Activated CD4-positive, alpha-beta T cell treated with anti-CD3 and anti-CD28 coated beads, Interleukin-2, amount 50 U/mL, for 4 hours (primary cell): ENCODE measurements at regions not wholly inside any gene's neighbourhood (a gene's known extent, or its start where the extent isn't known, plus 50 kb on each side); places are given as distances from the start of the nearest gene placed in this dataset.
"Not testable (repeated sequence)": the region's sequence is repeated elsewhere in the genome, so short reads cannot be mapped to it uniquely, and the experiment has no call there.

Experiments
- DNase-seq, 2 experiments: peaks; one replicate each; pipeline ENCODE4 v3.0.0-alpha.2; 2020

DNA sequence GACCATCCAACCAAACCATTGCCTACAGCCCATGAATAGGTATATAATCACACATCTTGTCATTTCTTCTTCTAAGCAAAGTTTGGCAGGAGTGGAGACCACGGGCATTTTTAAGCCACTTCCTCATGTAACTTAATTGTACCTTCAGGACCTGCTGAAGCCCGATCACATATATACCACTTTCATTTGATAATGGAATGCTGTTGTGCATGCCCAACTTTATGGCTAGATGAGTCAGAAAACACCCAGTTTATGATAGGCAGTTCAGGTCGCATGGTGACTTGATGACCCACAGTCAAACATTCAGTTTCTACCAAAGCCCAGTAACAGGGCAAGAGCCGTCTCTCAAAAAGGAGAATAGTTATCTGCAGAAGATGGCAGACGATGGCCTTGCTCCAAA is 2295.0 kb upstream of the ACO1 start:
- no peak for DNase-seq

GRCh38 chr9:30103647-30104394 is 2280.6 kb upstream of the ACO1 start:
- DNase-seq: no peak

DNA sequence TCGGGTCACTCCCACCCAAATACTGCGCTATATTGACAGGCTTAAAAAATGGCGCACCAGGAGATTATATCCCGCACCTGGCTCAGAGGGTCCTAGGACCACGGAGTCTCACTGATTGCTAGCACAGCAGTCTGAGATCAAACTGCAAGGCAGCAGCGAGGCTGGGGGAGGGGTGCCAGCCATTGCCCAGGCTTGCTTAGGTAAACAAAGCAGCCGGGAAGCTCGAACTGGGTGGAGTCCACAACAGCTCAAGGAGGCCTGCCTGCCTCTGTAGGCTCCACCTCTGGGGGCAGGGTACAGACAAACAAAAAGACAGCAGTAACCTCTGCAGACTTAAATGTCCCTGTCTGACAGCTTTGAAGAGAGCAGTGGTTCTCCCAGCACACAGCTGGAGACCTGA is 2277.3 kb upstream of the ACO1 start:
- DNase-seq: not testable (repeated sequence)

DNA sequence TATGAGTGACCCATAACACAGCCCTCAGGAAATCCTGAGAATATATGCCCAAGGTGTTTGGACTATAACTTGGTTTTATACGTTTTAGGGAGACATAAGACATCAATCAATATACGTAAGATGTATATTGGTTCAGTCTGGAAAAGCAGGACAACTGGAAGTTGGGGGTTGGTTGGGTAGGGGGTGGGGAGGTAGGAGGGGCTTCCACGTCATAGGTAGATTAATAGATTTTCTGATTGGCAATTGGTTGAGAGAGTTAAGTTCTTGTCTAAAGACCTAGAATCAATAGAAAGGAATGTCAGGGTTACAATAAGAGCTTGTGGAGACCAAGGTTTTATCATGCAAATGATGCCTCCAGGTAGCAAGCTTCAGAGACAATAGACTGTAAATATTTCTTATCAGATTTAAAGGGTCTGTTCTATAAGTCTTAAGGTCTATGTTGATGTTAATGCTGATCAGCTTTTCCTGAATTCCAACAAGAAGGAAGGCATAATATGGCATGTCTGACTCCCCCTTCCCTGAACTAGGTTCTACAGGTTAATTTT is 2267.7 kb upstream of the ACO1 start:
- no peak for DNase-seq

GRCh38 chr9:30120666-30121065 is 2263.8 kb upstream of the ACO1 start:
- DNase-seq: no peak

- no peak for DNase-seq
These were observed 2262.8 kb upstream of the ACO1 start for GRCh38 chr9:30121611-30122010.

GRCh38 chr9:30125881-30126280 is 2258.6 kb upstream of the ACO1 start:
- DNase-seq: no peak

DNA sequence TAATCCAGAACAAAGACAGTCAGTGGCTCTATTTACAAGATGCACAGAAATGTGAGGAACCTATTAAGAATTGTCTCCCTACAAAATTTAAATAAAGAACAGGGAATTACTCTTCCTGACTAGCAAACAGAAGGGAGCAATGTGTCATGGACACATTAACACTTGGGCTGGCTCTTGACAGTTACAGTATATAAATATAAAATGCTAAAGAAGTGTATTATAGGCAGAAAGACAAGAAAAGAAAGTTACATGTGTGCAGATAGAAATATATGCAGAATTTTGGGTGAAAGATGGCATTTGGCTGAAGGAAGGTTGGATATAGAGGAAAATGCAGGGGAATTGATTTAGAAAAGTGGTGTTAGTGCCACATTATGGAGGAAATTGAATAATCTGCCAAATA is 2257.1 kb upstream of the ACO1 start:
- DNase-seq: no peak

DNA sequence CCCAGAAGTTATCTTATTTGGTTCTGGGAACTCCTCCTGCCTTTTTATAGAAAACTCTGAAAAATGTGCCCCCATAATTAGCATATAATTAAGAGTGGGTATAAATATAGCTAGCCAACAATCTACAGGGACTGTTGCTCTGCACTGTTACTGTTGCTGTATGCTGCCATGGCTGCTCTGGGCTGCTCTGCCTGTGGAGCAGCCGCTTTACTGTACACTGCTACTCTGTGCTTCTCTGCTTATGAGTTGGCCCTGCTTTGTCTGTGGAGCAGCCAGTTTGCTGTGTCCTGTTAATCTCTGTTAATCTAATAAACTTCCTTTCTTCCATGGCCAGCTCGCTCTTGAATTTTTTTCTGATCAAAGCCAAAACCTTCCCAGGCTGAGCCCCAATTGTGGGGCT is 2244.0 kb upstream of the ACO1 start:
- DNase-seq: no peak

DNA sequence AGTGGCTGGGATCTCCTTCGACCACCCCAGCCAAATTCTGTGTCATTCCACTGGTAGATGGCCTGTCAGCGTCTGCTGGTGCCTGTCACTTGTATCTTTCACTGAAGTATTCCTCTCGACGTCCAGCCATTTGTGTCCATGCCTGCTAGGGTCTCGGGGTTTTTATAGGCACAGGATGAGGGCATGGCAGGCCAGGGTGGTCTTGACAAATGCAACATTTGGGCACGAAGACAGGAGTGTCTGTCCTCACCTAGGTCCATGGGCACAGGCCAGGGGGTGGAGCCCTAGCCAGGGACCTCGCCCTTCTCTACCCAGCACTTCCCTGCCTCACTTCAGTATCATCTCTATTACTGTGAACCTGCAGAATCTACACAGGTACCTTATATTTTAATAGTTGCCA is 2223.9 kb upstream of the ACO1 start:
- no peak for DNase-seq

DNA sequence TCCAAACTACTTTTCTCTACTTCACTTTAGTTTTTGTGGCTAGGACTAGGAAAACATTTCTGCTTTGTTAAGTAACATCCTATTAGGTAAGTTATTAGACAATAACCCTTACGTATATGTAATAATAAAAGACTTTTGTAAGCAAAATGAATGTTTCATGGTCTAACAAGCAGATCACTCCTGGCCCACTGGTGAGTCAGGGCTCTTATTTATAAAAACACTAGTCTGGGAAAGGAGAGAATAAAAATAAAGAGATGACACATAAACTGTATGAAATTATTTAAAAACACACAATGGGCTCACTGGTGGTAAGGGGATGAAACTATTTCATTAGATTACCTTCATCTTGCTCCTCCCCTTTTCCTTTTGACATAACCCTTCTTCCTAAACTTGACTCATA is 2212.2 kb upstream of the ACO1 start:
- no peak for DNase-seq

DNA sequence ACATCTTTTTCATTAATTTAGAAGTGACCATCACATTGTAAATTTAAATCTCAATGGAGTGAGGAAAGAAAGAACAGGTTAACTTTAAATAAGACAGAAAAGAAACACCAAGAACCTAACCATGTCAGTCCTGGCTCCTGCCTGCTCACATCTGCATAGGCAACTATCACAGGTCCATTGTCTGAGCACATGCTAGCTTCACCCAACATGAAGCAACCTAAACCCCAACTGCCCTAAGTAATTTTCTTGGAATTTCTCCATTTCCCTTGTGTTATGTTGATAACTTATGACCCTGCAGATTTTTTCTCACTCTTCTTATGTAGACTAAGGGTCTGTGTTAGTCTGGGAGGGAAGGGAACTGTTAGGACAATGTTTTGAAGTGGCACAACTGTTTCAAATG is 2205.8 kb upstream of the ACO1 start:
- DNase-seq: no peak

DNA sequence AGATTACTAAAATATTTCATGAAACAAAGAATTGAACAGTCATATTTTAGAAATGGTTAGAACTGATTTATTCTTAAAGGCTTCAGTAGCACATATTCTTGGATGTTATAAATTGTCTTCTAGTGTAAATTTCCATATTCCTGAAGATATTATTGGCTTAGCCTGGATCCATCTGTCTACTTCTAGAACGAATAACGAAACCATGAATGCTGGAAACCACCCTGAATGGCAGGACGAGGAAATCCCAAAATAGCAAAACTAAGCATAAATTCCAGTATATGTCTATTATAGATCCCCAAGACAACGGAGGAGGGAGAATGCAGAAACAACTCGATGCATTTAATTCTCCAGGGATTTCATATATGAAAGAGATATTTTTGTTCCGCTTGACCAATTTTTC is 2191.0 kb upstream of the ACO1 start:
- no peak for DNase-seq

- no peak for DNase-seq
These were observed 2187.5 kb upstream of the ACO1 start for GRCh38 chr9:30196941-30197340.

DNA sequence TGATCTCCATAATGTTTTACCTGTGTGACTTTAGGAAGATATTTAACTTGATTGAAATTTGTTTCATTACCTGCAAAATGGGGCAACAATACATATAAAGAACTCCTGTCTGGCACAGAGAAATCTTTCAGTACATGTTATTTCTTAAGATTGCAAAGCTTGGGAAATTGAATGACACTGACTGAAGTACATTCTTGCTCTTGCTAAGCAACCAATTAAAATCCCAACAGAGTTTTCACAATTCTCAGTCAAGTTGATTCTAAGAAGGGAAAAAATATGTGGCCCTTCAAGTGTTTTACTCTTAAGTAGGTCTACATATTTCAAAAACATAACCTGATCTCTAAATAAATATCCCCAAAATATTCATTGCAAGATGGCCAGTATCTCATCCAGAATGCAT is 2187.0 kb upstream of the ACO1 start:
- no peak for DNase-seq

- DNase-seq: no peak
These were observed 2186.5 kb upstream of the ACO1 start for GRCh38 chr9:30197954-30198353.

- DNase-seq: no peak
These were observed 2185.8 kb upstream of the ACO1 start for GRCh38 chr9:30198463-30199309.

DNA sequence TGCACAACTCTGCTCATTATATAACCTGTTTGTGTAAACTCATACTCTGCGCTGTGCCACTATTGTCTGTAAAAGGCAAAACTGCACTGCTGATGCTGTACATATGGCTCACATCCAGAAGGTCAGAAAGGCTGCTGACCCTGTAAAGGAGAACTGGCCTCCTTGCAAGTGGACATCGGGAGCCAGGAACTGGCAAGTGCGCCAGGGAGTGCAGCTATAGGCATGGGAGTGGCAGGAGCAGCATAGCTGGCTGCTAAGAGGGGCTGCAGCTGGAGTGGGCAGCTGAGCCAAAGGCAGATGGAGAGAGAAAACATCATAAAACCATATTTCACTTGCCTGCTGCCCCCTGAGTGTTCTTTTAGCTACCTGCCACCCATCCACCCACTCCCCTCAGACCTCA is 2183.4 kb upstream of the ACO1 start:
- no peak for DNase-seq

- no peak for DNase-seq
These were observed 2149.4 kb upstream of the ACO1 start for GRCh38 chr9:30235068-30235467.

- DNase-seq: no peak
These were observed 2148.9 kb upstream of the ACO1 start for GRCh38 chr9:30235564-30235963.

GRCh38 chr9:30239878-30240277 is 2144.6 kb upstream of the ACO1 start:
- DNase-seq: no peak

DNA sequence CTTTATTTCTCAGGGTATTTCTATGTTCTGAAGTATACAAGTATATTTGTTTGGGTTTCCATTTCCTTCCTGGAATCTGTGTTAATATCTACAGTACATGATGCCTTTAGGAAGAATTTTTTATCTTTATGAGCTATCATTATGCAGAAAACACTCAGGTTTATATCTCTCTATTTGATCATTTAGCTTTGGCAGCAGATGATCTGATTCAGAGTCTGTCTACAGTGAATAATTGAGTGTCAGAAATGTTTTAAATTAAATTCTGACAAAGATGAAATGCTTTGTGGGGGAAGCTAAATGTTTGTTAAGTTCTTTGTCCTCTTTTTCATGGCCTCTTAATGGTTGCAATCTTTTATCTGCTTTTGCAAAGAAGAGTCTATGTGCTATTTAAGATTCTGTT is 2141.0 kb upstream of the ACO1 start:
- DNase-seq: no peak

GRCh38 chr9:30244877-30245276 is 2139.6 kb upstream of the ACO1 start:
- no peak for DNase-seq

DNA sequence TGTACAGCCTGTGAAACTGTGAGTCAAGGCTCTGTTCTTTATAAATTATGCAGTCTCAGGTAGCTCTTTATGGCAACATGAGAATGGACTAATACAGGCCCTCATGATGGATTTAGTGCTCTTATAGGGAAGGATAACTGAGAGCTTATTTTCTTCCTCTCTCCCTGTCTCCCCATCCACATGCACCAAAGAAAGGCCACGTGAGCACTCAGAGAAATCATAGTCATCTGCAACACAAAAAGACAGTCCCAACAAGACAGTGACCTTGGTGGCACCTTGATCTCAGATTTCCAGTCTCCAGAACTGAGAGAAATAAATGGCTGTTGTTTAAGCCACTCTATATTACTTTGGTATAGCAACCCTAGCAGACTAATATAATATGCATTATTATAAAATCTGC is 2133.6 kb upstream of the ACO1 start:
- no peak for DNase-seq
